MM.1S (cell line): ENCODE measurements at regions not wholly inside any gene's neighbourhood (a gene's known extent, or its start where the extent isn't known, plus 50 kb on each side); places are given as distances from the start of the nearest gene placed in this dataset.

Experiments used
- CTCF ChIP-seq: fragments of 300-600 bp; sonication (generic); IDR thresholded peaks from 2 replicates; pipeline ENCODE4 v1.5.1; 2016; ENCODE audit warnings: antibody characterized with exemption, low read length, mixed read lengths
- EZH2 ChIP-seq: fragments of 300-600 bp; sonication (generic); optimal IDR thresholded peaks from 2 replicates; pipeline ENCODE3; 2017; ENCODE audit warnings: low read depth, mild to moderate bottlenecking, antibody characterized with exemption, low read length, mixed read lengths
- EZH2phosphoT487 ChIP-seq: fragments of 300-600 bp; sonication (generic); IDR thresholded peaks from 2 replicates; pipeline ENCODE4 v1.6.1; 2018; ENCODE audit warnings: antibody characterized with exemption, low read length

- TF ChIP-seq EZH2, result no peak
- no peak for TF ChIP-seq EZH2phosphoT487
- no peak for TF ChIP-seq CTCF
Measured at GRCh38 chr13:89294115-89294867, 1623.1 kb downstream of the SLITRK5 start.
